ENCODE measurements at regions not wholly inside any gene's neighbourhood (a gene's known extent, or its start where the extent isn't known, plus 50 kb on each side); places are given as distances from the start of the nearest gene placed in this dataset.

DNA sequence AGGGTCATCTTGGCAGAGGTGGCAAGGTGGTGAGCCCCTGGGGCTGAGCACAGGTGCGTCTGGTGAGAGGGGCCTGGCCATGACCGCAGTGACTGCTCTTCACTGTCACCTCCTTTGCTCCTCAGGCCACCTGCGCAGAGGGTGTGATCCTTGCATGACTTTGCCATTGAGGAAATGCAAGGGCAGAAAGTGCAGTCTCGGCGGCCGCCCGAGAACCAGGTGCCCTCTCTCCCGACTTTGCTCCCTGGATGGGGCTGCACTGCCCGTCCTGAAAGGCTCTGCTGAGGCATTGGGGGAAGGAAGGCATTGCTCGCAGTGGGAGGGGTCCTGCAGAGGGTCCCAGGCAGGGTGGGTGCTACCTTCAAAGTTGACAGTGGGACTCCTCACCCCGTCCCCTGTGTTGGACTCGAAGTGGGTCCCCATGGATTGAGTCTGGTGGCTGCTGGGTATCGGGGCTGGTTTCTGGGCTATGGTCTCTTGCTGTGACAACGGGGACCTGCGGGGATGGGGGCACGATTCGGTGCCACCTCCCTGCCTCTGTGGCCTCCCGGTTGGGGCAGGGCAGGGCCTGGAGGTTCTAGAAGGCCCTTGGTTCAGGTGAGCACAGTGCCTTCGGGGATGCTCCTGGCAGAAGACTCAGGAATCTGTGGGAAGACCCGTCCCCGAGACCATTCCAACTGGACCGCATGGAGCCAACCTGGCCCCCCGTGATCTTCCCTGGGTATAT, 1239.4 kb downstream of the BRD1 start:
- H3K4me3 ChIP-seq (ENCODE audit: low read depth, low read length) = no peak overlapping the region
- TF ChIP-seq, protein P1, sequence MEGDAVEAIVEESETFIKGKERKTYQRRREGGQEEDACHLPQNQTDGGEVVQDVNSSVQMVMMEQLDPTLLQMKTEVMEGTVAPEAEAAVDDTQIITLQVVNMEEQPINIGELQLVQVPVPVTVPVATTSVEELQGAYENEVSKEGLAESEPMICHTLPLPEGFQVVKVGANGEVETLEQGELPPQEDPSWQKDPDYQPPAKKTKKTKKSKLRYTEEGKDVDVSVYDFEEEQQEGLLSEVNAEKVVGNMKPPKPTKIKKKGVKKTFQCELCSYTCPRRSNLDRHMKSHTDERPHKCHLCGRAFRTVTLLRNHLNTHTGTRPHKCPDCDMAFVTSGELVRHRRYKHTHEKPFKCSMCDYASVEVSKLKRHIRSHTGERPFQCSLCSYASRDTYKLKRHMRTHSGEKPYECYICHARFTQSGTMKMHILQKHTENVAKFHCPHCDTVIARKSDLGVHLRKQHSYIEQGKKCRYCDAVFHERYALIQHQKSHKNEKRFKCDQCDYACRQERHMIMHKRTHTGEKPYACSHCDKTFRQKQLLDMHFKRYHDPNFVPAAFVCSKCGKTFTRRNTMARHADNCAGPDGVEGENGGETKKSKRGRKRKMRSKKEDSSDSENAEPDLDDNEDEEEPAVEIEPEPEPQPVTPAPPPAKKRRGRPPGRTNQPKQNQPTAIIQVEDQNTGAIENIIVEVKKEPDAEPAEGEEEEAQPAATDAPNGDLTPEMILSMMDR (IDR thresholded peaks at IDR 0.05; ENCODE audit: borderline replicate concordance, insufficient read depth, low read depth, low read length) = no peak

DNA sequence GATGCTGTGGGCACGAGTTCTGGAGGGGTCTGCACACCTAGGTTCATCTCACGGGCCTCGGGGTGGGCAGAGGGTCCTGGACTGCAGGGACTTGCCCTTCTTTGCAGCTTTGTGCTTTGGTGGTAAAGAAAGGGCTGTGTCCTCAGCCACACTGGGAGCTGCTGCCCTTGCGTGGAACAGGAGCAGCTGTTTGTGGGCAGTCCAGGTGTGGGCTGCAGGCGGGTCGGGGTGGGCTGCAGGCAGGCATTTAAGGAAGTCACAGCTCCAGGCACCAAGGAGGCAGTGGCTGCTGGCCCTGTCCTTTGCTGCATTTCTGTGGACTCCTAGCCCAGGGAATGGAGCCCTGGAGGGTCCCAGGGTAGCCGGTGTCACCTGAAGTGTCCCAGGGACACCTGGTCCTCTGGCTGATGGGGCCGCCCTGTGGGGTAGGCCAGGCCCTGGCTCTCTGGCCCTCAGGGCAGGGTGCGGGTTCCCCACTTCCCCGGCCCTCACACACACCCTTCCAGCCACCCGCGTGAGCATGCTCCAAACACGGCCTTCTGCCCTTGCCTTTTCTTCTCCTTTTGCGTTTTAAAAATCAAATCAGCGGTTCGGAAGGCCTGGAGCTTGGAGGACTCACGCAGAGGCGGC, 1240.3 kb downstream of the BRD1 start:
- TF ChIP-seq, protein P1 (IDR thresholded peaks at IDR 0.05; ENCODE audit: borderline replicate concordance, insufficient read depth, low read depth, low read length) = no peak

DNA sequence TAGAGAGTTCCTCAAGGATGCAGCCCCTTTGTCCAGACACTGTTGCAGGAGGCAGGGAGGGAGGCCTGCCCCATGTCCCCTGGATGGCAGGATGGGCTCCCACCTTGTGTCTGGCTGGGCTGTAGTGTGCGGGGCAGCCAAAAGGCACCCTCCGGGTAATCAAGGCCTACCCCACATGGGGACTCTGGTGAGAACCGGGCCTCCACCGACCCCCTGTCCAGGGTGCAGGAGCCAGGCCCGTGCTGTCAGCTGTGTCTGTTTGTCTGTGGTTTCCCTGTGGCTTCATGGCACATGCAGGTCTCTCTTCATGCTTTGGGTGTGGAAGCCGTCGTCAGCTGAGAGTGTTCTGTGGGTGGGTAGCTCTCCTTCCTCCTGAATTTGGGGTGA, 1240.9 kb downstream of the BRD1 start:
- TF ChIP-seq, protein P1 (IDR thresholded peaks at IDR 0.05; ENCODE audit: borderline replicate concordance, insufficient read depth, low read depth, low read length) = no peak
- no peak overlapping the region for H3K4me3 ChIP-seq (ENCODE audit: low read depth, low read length)

More for the DNA sequence above, 1240.3 kb downstream of the BRD1 start:
- H3K4me3 ChIP-seq (ENCODE audit: low read depth, low read length) = no peak overlapping the region

GRCh38 chr22:48585916-48586798, 1241.5 kb downstream of the BRD1 start:
- TF ChIP-seq, protein P1 (IDR thresholded peaks at IDR 0.05; ENCODE audit: borderline replicate concordance, insufficient read depth, low read depth, low read length) = no peak
- H3K4me3 ChIP-seq (ENCODE audit: low read depth, low read length) = no peak overlapping the region

GRCh38 chr22:48584170-48584569, 1243.5 kb downstream of the BRD1 start:
- TF ChIP-seq, protein P1 (IDR thresholded peaks at IDR 0.05; ENCODE audit: borderline replicate concordance, insufficient read depth, low read depth, low read length) = no peak
- H3K4me3 ChIP-seq (ENCODE audit: low read depth, low read length) = no peak overlapping the region

- TF ChIP-seq, protein P1 (IDR thresholded peaks at IDR 0.05; ENCODE audit: borderline replicate concordance, insufficient read depth, low read depth, low read length) = no peak
- H3K4me3 ChIP-seq (ENCODE audit: low read depth, low read length) = no peak overlapping the region
Measured at GRCh38 chr22:48581796-48582469, 1245.7 kb downstream of the BRD1 start.
